Endometrium (tissue), 2 donors: ENCODE measurements at regions not wholly inside any gene's neighbourhood (a gene's known extent, or its start where the extent isn't known, plus 50 kb on each side); places are given as distances from the start of the nearest gene placed in this dataset.

Experiments
- FAIRE-seq: peaks from 2 replicates; lab custom pipeline; 2012; peaks lifted over from hg19 to GRCh38; lab: Jason Lieb, UNC
- donor health status: control.
- donor health status: control.

DNA sequence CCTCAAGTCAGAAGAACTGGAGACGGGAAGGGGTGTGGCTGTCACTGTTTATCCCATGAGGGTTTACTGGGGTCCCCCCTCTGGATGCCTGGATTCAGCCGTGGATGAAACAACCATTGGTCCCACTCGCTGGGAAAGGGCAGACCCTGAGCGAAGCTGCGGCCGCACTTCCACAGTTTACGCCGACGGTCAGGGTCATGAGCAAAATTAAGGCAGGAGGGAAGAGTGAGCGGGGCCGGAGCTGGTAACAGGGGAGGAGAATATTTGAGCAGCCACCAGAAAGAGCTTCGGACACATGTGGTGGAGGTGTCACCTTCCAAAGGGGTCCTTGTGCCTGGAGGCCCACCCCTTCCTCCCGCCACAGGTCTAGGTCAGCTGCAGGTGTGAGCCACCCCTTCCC, 344.9 kb downstream of the BRD1 start:
- no peak for FAIRE-seq

DNA sequence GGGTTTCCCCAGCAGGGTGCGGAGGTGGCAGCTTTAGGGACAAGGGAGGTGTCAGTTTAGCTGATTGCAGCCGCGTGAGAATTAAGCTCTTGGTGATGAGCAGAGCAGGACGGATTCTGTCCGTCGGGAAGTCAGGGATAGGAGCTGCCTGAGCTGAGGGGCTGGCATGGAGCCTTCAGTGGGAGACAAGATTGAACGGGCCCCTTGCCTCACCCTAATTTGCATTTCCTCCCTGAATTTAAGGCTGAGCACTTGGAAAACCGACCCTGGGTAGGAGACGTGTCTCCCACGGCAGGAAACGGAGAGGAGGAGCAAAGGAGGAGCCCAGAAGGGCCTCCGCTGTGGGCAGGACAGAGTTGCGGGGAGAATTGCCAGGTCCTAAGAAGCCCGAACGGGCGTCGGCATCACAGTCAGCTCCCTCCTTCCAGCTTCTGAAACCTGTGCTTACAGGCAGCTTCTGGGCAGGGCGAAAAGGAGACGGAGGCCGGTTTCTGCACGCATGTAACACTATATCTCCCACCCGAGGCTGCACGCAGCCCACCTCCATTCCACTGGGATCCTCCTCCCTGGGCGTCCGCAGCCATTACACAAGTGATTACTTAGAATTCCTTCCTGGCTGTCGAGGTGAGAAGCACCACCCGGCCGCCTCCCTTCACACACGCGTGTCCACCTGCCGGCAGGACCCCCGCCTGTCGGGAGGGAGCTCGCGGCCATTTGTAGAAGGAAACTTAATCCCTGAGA, 345.8 kb downstream of the BRD1 start:
- no peak for FAIRE-seq

DNA sequence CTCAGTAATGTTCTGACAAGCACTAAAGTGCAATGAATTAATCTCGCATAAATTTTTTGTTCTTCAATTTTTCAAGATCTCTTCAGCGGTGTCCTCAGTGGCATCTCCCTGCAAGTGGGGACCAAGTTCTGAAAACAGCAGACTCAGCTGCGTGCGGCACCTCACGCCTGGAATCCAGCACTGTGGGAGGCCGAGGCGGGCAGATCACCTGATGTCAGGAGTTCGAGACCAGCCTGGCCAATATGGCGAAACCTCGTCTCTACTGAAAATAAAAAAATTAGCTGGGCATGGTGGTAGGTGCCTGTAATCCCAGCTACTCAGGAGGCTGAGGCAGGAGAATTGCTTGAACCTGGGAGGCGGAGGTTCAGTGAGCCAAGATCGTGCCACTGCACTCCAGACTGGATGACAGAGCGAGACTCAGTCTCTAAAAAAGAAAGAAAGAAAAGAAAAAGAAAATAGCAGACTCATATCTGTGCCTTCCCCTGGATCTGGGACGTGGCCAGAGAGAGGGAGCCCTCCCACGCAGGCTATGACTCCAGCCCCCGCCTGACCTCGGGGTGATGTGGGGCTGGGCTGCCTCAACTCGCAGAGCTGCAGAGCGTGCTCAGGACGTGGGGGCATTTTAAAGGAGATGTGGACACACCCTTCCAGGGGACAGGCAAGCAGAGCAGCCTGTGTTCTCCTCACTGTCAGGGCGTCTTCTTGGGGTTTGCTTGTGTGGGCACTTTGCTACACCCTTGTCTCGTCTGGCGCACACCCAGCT, 346.6 kb downstream of the BRD1 start:
- FAIRE-seq = no peak

DNA sequence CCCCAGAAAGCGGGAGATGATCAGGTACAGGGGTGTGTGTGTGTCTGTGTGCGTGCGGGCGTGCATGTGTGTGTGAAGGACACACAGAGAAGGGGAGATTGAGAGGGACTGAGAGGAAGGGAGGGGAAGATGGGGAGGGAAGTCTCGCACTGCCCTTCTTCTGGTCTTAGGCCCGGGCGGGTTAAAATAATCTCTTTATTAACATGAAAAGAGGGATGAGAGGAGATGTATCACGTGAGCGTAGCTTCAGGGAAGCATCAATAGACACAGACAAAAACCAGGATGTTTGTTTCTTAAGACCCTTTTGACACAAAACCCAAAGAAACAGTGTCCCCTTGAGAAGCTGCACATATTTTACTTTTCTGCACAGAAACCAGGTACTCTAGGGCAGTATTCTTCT, 347.3 kb downstream of the BRD1 start:
- FAIRE-seq = no peak

DNA sequence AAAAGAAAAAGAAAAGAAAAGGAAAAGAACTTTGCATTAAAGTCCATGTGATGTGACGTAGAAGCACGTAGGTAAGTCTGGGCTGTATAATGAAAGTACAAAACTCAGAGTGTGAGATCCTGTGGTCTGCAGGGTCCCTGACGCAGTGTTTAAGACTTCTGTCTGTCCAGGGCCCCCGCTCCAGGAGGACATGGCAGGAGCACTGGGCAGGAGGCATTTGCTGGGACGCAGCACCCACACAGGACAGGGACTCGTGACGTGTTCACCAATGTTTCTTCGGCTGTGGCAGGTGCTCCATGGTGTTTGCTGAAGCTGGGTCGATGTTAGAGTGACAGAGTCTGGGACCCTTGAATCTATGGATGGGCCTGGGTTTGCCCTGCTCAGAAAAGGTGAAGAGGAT, 348.1 kb downstream of the BRD1 start:
- FAIRE-seq = no peak

DNA sequence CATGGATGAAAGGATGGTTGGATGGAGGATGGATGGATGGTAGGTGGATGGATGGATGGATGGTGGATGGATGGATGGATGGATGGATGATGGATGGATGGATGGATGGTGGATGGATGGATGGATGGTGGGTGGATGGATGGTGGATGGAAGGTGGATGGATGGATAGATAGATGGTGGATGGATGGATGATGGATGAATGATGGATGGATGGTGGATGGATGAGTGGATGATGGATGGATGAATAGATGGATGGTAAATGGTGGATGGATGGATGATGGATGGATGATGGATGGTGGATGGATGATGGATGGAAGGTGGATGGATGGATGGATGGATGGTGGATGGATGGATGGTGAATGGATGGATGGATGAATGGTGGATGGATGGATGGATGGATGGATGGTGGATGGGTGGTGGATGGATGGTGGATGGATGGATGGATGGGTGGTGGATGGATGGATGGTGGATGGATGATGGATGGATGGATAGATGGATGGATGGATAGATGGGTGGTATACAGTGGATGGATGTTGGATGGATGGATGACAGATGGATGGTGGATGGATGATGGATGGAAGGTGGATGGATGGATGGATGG, 350.8 kb downstream of the BRD1 start:
- no peak for FAIRE-seq

DNA sequence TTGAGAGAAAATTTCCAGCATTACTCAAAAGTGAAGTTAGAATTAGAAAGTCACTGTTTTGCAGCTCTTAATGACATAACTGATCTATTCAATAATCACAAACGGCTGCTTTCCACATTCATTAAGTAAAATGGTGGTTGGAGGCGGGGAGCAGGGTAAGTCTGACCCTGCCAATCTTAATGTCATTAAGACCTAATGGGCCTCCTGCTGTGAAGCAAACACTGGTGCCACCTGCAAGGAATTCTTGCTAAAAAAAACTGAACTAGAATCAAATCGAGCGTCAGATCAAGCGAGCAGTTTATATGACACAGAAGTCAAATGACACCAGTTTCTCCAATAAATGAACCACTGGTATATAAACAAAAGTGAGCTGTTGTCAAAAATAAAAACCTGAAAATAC, 351.5 kb downstream of the BRD1 start:
- FAIRE-seq = no peak

DNA sequence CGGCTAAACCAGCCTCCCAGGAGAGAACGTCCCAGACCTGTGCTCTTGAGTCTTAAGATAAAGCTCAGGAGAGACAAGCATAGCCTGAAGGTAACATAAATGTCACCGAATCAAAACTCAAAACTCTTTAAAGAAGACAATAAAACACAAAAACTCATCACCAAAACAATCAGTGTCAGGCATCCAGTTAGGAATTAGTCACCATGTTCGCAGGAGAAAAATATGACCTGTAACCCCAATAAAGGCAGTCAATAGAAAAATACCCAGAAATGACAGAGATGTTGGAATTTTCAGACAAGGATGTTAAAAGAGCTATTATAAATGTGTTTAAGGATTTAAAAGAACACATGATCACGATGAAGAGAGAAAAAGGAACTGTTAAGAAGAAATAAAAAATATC, 352.4 kb downstream of the BRD1 start:
- FAIRE-seq = no peak

DNA sequence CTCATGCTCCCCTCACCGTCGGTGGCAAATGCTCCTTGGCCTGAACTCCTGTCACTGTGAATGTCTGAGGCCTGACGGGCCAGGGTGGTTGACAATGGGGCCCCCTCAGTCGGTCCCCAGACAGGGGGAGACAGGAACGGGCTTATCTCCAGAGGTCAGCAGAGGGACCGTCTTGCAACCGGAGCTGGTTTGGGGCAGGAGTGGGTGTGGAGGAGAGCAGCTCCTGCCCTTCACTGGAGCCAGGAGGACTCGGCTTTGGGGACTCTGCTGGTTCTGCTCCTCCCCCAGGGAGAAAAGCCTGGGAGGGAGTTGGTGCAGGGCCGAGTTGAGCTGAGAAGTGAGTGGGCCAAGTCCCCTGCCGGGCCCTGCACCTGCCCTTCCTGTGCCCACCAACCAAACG, 354.4 kb downstream of the BRD1 start:
- no peak for FAIRE-seq

DNA sequence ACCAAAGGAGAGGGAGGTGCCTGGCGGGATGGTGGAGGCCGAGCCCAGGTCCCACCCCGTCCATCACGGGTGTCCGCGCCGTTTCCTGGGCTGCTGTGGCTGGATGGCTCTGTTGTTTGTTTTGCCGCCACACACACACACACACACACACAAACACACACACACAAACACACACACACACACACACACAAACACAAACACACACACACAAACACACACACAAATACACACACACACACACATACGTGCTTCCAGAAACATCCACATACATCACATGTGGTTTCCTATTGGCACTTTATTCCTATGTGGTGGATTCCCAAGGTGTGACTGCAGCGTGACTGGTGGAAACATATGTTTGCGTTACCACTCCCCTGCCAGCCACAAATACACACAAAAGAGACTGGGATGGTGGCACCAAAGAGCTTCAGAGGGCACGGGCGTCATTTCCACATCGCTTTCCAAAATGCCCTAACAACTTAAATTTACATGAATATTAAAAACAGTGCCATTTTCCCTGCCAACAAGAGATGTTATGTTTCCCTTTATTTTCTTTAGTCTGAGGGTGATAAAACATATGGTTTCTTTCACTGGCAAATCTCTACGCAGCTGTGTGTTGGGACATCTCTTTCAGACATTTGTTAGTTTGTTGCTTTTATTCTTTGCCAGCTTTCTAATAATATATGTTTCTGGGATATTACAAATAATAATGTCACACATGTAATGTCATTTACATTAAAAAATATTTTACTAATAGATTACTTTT, 356.8 kb downstream of the BRD1 start:
- FAIRE-seq = no peak

DNA sequence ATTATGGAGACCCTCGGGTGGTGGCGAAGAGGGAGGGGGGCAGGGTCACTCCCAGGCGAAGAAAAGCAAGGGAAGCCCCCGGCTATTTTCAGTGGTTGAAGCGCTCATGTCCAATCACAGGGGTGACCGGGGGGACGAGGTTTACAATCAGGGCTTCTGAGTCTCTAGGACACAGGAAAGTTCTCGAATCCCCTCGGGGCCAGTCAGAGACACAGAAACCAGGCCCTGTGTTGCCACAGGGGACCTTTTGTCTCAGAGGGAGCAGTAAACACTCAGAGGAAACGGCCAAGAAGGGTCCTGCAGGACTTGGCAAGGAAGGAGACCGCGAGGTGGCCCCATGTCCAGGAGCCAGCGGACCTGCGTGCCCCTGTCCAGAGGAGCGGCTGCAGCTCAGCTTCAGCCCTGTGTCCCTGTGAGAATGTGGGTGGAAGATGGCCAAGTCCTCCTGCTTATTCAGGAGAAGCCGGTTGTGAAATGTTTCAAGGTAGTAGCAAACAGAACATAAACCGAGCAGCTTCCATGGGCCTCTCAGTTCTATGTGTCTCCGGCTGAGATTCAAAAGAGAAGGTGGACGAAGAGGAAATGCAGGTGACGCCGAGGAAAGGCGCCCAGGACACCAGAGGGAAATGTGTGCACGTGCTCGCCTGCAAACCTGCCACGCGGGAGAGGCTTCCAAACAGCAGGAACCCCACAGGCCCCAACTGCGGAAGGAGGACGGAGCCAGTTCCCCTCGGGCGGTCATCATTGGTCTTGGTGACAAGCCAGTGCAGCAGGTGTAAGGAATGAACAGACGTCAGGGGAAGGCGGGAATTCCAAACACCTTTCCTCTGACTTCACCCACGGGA, 357.6 kb downstream of the BRD1 start:
- no peak for FAIRE-seq

DNA sequence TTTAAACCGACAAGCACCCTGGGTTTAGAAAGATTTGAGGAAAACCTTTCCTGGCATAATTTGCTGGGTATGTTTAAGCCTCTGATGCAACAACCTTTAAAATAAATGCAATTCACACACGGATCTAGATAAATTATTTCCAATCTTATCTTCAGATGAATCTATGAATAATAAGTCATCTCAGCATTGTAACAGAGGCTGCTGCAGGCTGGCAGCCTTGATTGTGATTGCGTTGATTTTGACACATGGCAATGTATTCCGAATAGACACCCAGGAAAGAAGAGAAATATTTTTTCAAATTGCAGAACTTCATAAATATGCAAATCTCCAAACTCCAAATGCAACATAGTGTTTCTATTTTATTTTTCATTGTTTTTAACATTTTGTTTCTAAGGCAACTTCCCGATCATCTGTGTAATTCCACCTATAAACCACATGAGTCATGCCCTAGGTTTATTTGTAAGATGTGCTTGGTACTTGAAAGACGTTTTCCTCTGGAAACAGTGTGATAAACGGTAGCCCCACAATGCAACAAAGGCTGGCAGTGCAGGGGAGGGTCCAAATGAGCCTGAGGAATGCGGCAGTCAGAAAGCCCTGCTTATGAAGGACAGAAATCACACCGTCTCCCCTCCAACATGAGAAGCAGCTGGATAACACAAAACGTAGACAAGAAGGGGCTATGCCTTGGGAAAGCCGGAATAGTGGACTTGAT, 359.0 kb downstream of the BRD1 start:
- FAIRE-seq = no peak

DNA sequence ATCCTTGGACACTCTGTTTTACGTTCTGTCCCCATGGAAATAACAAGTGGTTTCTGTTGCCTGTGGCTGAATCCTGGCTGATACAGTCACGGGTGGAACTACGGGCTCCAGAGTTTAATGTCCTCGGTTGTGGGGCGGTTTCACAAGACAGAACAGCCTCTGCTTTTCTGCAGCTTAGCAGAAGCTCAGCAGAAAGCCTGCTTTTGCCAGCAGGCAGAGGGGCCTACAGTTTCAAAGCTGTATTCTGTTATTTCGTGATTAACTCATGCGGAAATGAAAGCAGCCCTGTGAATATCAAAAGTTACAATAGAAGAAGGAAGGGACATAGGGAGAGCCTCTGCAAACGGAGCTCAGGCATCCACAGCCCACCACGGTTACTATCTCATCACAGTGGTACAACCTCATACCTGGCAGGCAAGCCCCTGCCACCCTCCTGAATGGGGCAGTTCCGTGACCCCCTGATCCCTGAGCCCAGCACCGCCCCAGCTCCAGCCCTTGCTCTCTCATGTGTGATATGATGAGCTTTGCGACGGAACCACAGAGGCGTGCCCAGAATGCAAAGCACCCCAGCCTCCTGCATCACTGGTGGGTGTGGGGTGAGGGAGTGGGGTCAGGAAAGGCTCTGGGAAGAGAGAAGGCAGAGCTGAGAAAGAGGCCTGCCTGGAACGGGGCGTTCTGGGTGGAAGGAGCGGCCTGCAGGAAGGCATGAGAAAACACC, 360.6 kb downstream of the BRD1 start:
- no peak for FAIRE-seq

DNA sequence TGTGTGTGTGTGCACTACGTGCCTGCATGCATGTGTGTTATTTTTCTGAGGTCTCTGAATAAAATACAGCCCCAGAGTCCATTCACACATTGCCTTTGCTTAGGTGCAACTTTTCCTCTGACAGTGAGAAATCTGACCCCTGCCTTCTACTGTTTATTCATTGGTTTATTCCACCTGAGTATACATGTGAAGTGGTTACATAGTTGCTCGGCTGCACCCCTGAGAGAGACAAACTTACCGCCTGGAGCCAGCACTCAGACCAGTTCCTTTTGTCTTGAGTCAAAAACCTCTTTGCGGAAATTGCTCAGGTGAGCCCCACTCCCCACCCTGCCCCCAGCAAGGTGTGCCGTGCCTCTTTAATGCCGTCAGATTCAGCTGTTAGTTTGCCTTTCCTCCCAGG, 363.6 kb downstream of the BRD1 start:
- no peak for FAIRE-seq

DNA sequence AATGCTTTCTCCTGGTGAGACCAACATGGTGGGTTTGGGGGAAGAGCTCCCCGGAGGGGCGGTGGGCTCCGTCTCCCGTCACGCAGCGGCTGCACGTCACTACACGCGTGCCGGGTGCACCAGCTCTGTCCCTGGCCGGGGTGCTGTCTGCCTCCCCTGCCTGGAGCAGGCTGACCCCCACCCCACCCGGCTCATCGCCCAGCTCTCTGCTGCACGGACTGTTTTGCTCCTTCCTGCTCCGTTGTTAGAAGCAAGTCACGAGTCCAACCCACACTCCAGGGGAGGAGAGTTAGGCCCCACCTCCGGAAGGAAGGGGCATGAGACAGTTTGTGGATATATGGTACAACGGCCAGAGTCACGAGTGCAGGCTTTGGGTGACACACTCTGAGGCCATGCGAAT, 364.9 kb downstream of the BRD1 start:
- no peak for FAIRE-seq

DNA sequence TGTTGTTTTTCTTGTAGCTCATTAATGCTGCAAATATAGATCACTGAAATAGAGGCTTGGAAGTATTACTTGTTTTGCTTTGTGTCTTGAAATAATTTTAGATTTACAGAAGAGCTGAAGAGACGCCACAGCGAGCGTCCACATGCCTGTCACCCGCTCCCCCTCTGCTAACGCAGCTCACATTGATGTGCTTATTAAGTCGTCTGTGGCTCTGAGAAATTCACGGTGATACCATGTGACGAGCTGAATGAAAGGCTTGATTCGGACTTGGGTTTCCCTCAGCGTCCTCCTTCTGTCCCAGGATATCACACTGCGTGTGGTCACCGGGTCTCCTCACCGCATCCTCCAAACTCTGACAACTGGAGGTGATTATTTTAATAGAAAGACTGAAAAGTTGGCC, 365.4 kb downstream of the BRD1 start:
- FAIRE-seq = no peak

DNA sequence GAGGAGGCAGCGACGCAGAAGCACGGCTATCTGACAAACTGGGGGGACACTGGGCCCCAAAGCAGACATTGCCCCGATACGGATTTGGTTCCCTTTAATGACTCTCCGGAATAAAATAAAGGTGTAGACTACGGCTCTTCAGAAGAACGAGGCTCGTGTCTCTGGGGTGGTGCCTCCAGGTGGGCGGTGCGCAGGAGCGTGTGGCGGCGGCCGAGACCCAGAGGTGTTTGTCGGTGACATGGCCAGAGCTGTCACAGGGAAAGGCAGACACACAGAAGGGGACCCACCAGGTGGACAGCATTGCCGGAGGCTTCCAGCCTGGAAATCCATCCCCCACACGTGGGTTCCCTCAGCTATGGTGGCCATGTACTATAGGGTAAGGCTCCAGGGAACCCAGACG, 366.0 kb downstream of the BRD1 start:
- no peak for FAIRE-seq

DNA sequence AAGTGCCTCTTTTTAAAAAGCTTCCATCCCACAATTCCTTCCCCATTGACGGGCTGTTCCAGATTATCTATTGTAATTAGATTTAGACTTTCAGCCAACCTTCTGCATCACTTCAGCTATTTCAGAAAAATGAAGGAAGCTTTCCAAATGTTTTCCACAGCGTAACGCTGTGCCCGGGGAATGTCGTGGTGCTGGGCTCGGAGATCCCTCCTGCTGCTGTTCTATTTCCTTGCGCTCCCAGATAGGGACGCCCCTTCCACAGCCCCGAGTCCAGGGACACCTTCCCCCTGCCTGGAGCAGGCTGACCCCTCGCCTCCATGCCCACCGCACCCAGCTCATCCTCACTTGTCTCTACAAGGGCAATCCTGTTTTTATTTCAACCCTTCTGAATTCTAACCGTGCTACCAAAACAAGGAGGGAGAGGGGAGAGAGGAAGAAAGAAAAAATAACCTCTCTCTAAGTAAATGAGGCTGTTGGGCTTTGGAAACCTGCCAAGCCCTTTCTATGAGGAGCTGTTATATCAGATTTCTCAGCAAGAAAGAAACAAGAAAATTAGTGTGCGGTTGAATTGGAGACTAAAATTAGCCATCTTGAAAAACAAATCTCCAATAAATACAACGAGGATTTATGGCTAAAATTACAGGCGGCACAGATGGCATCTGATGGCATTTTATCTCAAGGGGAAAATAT, 366.9 kb downstream of the BRD1 start:
- FAIRE-seq = no peak

DNA sequence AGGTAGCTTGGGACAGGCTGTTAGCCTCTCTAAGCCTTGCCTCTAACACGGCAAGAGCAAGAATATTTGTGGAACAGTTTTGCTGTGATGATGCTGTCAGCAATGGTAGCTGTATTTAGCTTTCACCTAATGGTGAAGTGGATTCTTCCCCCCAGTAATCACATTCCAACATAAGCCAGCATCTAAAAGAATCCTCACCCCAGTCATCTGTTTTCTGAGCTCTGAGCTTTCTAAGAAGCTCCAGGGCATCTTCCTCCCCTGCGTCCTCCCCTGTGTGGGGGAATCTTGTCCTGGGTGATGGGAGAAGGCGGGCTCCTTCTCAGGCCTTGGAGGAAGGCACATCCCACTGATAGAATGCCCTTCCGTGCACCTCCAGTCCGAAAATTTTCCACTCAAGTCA, 367.6 kb downstream of the BRD1 start:
- FAIRE-seq = no peak

DNA sequence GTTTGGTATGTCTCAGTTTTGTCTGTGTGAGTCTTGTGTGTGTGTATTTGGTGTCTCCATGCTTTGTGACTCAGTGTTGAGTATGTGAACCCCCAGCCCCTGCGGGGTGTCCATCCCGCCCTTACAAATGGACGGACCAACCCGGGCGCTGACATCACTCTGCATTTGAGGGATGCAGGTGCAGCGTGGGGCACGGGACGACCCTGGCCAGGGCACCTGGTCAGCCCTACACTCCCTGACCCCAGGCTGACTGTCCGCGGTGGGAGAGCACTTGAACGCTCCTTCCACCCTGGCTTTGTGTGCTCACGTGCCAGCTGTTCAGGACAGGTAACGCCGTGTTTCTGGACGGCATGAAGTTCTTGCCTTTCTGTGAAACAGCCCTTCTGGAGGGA, 369.0 kb downstream of the BRD1 start:
- no peak for FAIRE-seq
